ENCODE measurements at regions not wholly inside any gene's neighbourhood (a gene's known extent, or its start where the extent isn't known, plus 50 kb on each side); places are given as distances from the start of the nearest gene placed in this dataset.

DNA sequence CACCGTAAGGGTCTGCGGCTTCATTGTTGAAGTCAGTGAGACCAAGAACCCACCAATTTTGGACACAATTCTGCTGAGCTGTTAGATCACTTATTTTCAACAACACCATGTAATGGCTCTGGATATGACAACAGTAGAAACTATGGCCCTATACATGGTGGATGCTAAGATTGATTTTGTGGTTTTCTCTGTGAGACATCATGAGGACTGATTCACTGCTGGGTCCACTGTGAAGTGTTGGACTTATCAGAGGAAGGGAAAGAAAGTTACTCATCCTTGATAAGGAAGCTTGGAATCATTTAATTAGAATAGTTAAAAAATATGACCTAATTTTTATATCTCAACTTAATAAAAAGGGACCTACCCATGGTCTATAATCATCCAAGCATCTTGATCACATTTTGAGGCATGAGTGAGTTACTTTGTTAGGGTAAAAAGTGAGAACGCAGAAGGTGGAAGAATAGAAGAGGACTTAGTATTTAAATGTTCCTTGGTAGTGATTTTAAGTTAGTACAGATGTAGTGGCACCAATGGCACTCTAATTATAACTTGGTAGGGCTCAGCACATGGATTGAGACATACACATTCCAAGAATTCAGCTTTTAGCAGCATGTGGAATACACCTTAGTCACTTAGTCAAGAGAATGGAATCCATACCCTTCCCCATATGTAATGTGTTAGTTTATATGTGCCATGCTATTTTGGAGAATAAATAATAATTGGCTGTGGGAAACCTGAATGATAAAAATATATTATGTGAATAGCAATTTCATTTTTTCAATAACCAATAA is 123.5 kb upstream of the CD180 start:
- Histone ChIP-seq H3K36me3 (ENCODE audit: control insufficient read depth in 1 of 2, insufficient read depth in 2 of 2, low read length in 2 of 2) (no peaks in the 10 kb centered on the region), H4K20me1 (ENCODE audit: insufficient read depth) (no peaks in the 10 kb centered on the region), H2AFZ (ENCODE audit: low read depth, low read length, poor library complexity, severe bottlenecking) (no peak overlapping the region), H3K27ac (ENCODE audit: low read depth, low read length) (no peak overlapping the region), H3K79me2 (ENCODE audit: insufficient read depth, low read length) (no peaks in the 10 kb centered on the region), H3K9ac (ENCODE audit: low read length) (no peak overlapping the region), H3K4me3 (replicated peaks in 1 of 2; ENCODE audit: low read depth in 1 of 2, low read length in 2 of 2) (no peak overlapping the region), H3K27me3 (ENCODE audit: insufficient read depth, low read length) (no peaks in the 10 kb centered on the region), H3K4me1 (ENCODE audit: control insufficient read depth in 1 of 2, insufficient read depth in 2 of 2, low read length in 2 of 2) (0 out of 4 replicates have a peak, but pooled peaks cover 0 to 4% of the 10 kb centered on the region in 2 experiments), H3K4me2 (ENCODE audit: low read length) (no peak overlapping the region), H3K9me2 (ENCODE audit: insufficient read depth) (no peaks in the 10 kb centered on the region), H3K9me3 (ENCODE audit: control insufficient read depth in 1 of 2, insufficient read depth in 1 of 2, low read depth in 1 of 2, low read length in 2 of 2) (no peaks in the 10 kb centered on the region)
- intact Hi-C loops (cut with micrococcal nuclease): no loop called here
- BruUV-seq (replicated peaks): no TSS peak
- DNase-seq (ENCODE audit: low read depth, low spot score): no peak
- TF ChIP-seq SRF (IDR thresholded peaks at IDR 0.05; ENCODE audit: low read depth): no peak
- no peak for TF ChIP-seq ELF1 (IDR thresholded peaks at IDR 0.05; ENCODE audit: borderline replicate concordance, low read depth)
- TF ChIP-seq, protein P1, sequence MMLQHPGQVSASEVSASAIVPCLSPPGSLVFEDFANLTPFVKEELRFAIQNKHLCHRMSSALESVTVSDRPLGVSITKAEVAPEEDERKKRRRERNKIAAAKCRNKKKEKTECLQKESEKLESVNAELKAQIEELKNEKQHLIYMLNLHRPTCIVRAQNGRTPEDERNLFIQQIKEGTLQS (IDR thresholded peaks at IDR 0.05): no peak
- TF ChIP-seq SP1 (IDR thresholded peaks at IDR 0.05; ENCODE audit: low read depth): no peak
- no peak for TF ChIP-seq EGR1 (IDR thresholded peaks at IDR 0.05; ENCODE audit: low read depth)
- TF ChIP-seq YY1 (IDR thresholded peaks at IDR 0.05; ENCODE audit: extremely low read depth, insufficient replicate concordance, low read depth, low read length): no peak
- TF ChIP-seq ZNF274 (IDR thresholded peaks at IDR 0.05; ENCODE audit: low read depth, low read length): no peak
- no peak for TF ChIP-seq CBX3 (IDR thresholded peaks at IDR 0.05; ENCODE audit: low read depth)
- TF ChIP-seq ZFX (IDR thresholded peaks at IDR 0.05): no peak
- no peak for TF ChIP-seq SIN3A (IDR thresholded peaks at IDR 0.05; ENCODE audit: low read depth)
- TF ChIP-seq, protein P2, sequence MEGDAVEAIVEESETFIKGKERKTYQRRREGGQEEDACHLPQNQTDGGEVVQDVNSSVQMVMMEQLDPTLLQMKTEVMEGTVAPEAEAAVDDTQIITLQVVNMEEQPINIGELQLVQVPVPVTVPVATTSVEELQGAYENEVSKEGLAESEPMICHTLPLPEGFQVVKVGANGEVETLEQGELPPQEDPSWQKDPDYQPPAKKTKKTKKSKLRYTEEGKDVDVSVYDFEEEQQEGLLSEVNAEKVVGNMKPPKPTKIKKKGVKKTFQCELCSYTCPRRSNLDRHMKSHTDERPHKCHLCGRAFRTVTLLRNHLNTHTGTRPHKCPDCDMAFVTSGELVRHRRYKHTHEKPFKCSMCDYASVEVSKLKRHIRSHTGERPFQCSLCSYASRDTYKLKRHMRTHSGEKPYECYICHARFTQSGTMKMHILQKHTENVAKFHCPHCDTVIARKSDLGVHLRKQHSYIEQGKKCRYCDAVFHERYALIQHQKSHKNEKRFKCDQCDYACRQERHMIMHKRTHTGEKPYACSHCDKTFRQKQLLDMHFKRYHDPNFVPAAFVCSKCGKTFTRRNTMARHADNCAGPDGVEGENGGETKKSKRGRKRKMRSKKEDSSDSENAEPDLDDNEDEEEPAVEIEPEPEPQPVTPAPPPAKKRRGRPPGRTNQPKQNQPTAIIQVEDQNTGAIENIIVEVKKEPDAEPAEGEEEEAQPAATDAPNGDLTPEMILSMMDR (IDR thresholded peaks at IDR 0.05 in 2 of 3, conservative IDR thresholded peaks at IDR 0.05 in 1 of 3; ENCODE audit: borderline replicate concordance in 1 of 3, insufficient read depth in 1 of 3, low read depth in 2 of 3, low read length in 2 of 3): no peak
- TF ChIP-seq JUND (IDR thresholded peaks at IDR 0.05): no peak
- ChIA-PET CTCF (no interaction called here), POLR2A (no interaction called here), RAD21 (ENCODE audit: low non-redundant PET in 1 of 2, low total read pairs in 2 of 2, uncharacterized antibody in 2 of 2, unreplicated experiment in 2 of 2) (no interaction called here)
- ATAC-seq: no peak
